ENCODE measurements at regions not wholly inside any gene's neighbourhood (a gene's known extent, or its start where the extent isn't known, plus 50 kb on each side); places are given as distances from the start of the nearest gene placed in this dataset.

- no peak for TF ChIP-seq CTCF (IDR thresholded peaks at IDR 0.05)
- TF ChIP-seq POLR2A (IDR thresholded peaks at IDR 0.05): no peak
These were observed 538.6 kb downstream of the TUSC7 start for GRCh38 chr3:117248153-117248552.
